Vagina (tissue), 2 donors: ENCODE measurements at regions not wholly inside any gene's neighbourhood (a gene's known extent, or its start where the extent isn't known, plus 50 kb on each side); places are given as distances from the start of the nearest gene placed in this dataset. TPM values are rescaled to one million over a fixed set of nuclear protein-coding genes. Genes with fewer than 3 reads are reported as not detected.

Experiments used
- DNase-seq, 2 donors: peaks; one replicate each; pipeline ENCODE4 v3.0.0-alpha.2; 2017; ENCODE audit errors: extremely low spot score in 2 of 2
- H3K27ac ChIP-seq: fragments of 200-600 bp; sonication (generic); one replicate; pipeline ENCODE4 v1.5.1; 2019
- H3K27me3 ChIP-seq: fragments of 200-600 bp; sonication (generic); one replicate; pipeline ENCODE4 v1.5.1; 2019
- H3K36me3 ChIP-seq, 2 donors: fragments of 200-600 bp; sonication (generic); one replicate each; pipeline ENCODE4 v1.5.1; 2017 to 2019
- H3K4me1 ChIP-seq: fragments of 200-600 bp; sonication (generic); one replicate; pipeline ENCODE4 v1.5.1; 2019
- H3K4me3 ChIP-seq, 2 donors: fragments of 200-600 bp; sonication (generic); 1 replicate in 1 of 2; 2 replicates in 1 of 2; pipeline ENCODE4 v1.5.1; 2016 to 2019
- H3K9me3 ChIP-seq: fragments of 200-600 bp; sonication (generic); one replicate; pipeline ENCODE4 v1.5.1; 2019
- CTCF ChIP-seq, 3 experiments: fragments of 450-650 bp in 2 of 3; fragments of 200-600 bp in 1 of 3; sonication (generic) in 1 of 3; IDR thresholded peaks; one replicate each; pipeline ENCODE4 v1.5.1; 2017 to 2019; ENCODE audit warnings: antibody characterized with exemption in 3 of 3, mild to moderate bottlenecking in 2 of 3, moderate library complexity in 2 of 3
- POLR2A ChIP-seq, 2 donors: fragments of 450-650 bp; IDR thresholded peaks; one replicate each; pipeline ENCODE4 v1.6.1; 2017; ENCODE audit warnings: antibody characterized with exemption in 2 of 2, mild to moderate bottlenecking in 2 of 2, moderate library complexity in 2 of 2
- POLR2AphosphoS5 ChIP-seq, 2 donors: sonication (generic); formaldehyde crosslinking; IDR thresholded peaks; one replicate each; pipeline ENCODE4 v1.9.0; 2017; ENCODE audit warnings: antibody characterized with exemption in 2 of 2, mild to moderate bottlenecking in 2 of 2, low read depth in 1 of 2; ENCODE audit not compliant: insufficient read depth in 1 of 2
- intact Hi-C: fragments of 100-400 bp; cut with DNase I; formaldehyde crosslinking; loops from one replicate; pipeline ENCODE4 v1.15.1; 2023
- small RNA-seq: library from RNA; depleted of rRNA; stranded (forward); fragments of <200 nt; gene quantifications from one replicate; pipeline ENCODE3, GENCODE V24; 2016

- H3K4me1 ChIP-seq: no peaks in the 10 kb centered on the region
- no peaks in the 10 kb centered on the region for H3K9me3 ChIP-seq
- TF ChIP-seq CTCF (IDR thresholded peaks at IDR 0.05): no peak
- peak in 1 of 2 donors; percentile 35 for TF ChIP-seq POLR2AphosphoS5 (IDR thresholded peaks at IDR 0.05; ENCODE audit: insufficient read depth in 1 of 2, low read depth in 1 of 2)
- no peak for TF ChIP-seq POLR2A (IDR thresholded peaks at IDR 0.05)
- no peaks in the 10 kb centered on the region for H3K27me3 ChIP-seq
- intact Hi-C loops: no loop called here
- DNase-seq: no peak
- H3K27ac ChIP-seq: no peak overlapping the region
- H3K36me3 ChIP-seq: no peaks in the 10 kb centered on the region
- H3K4me3 ChIP-seq: no peak overlapping the region
Observed at GRCh38 chr7:96949766-96950165, 55.6 kb upstream of the DLX6 start.

- H3K4me1 ChIP-seq: no peaks in the 10 kb centered on the region
- no peaks in the 10 kb centered on the region for H3K27me3 ChIP-seq
- no peaks in the 10 kb centered on the region for H3K36me3 ChIP-seq
- no peak for DNase-seq
- H3K4me3 ChIP-seq: no peak overlapping the region
- intact Hi-C loops: no loop called here
- H3K9me3 ChIP-seq: no peaks in the 10 kb centered on the region
- TF ChIP-seq POLR2AphosphoS5 (IDR thresholded peaks at IDR 0.05; ENCODE audit: insufficient read depth in 1 of 2, low read depth in 1 of 2) (no peak), CTCF (IDR thresholded peaks at IDR 0.05) (no peak), POLR2A (IDR thresholded peaks at IDR 0.05) (no peak)
- H3K27ac ChIP-seq: no peak overlapping the region
Observed at GRCh38 chr7:96952974-96953391, 52.4 kb upstream of the DLX6 start.

- Histone ChIP-seq H3K36me3 (no peaks in the 10 kb centered on the region), H3K4me1 (no peaks in the 10 kb centered on the region), H3K9me3 (no peaks in the 10 kb centered on the region), H3K27ac (no peak overlapping the region), H3K4me3 (no peak overlapping the region), H3K27me3 (no peaks in the 10 kb centered on the region)
- TF ChIP-seq POLR2A (IDR thresholded peaks at IDR 0.05): no peak
- TF ChIP-seq CTCF (IDR thresholded peaks at IDR 0.05): no peak
- TF ChIP-seq POLR2AphosphoS5 (IDR thresholded peaks at IDR 0.05; ENCODE audit: insufficient read depth in 1 of 2, low read depth in 1 of 2): no peak
- intact Hi-C loops: no loop called here
- DNase-seq: no peak
Observed at GRCh38 chr7:96953676-96954513, 51.5 kb upstream of the DLX6 start.

Small RNA genes lying in the stretch of these regions (small RNA-seq; reads per million reads assigned to genes)
- gene RN7SL252P: not detected
